GM21381 (cell line): ENCODE measurements at regions not wholly inside any gene's neighbourhood (a gene's known extent, or its start where the extent isn't known, plus 50 kb on each side); places are given as distances from the start of the nearest gene placed in this dataset.

Source experiments
- ATAC-seq: cut with Tn5 transposase; IDR thresholded peaks from one replicate; pipeline ENCODE4 v1.9.1; 2021; ENCODE audit warnings: mild to moderate bottlenecking, moderate library complexity; ENCODE audit not compliant: unreplicated experiment

GRCh38 chr4:10336471-10336870, 120.8 kb downstream of the ZNF518B start:
- ATAC-seq, result no peak

- no peak for ATAC-seq
These were observed 122.2 kb downstream of the ZNF518B start for GRCh38 chr4:10335050-10335449.

GRCh38 chr4:10334506-10335028, 122.7 kb downstream of the ZNF518B start:
- ATAC-seq, result no peak

- ATAC-seq, result no peak
These were observed 123.3 kb downstream of the ZNF518B start for GRCh38 chr4:10333942-10334341.

DNA sequence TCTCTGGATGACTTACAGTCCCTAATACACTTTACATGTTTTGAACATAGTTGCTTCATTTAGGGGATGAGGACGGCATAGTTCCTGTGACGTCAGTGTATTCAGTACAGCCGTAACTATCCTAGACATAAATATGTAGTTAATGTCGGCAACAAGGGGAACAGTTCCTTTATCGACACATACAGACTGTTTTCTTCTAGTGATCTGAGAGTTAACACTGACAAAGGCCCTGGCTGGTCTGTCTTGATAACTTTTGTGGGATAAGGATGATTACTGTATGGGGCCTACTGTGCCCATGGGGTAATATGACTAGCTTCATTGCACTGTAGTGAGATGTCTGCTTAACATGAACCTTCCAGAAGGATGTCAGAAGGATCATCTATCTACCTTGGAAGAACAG, 131.2 kb downstream of the ZNF518B start:
- ATAC-seq, result no peak

DNA sequence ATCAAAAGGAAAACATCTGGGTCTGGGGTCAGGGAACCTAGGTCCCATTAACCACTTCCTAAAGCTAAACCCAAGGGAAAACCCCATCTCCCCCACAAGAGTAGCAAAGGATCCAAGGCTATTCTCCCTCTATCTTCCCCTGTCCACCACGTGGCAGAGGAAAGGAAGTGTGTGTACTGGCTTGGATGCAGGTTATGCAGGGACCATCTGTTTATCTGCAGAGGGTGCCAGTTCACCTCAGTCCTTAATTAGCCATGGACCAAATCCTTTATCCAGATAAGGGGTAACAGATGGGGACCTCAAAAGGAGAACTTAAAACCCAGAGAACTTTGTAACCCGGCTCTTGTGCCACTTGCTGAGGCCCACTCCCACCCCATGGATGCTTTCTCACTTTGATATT, 135.3 kb downstream of the ZNF518B start:
- ATAC-seq, result no peak

DNA sequence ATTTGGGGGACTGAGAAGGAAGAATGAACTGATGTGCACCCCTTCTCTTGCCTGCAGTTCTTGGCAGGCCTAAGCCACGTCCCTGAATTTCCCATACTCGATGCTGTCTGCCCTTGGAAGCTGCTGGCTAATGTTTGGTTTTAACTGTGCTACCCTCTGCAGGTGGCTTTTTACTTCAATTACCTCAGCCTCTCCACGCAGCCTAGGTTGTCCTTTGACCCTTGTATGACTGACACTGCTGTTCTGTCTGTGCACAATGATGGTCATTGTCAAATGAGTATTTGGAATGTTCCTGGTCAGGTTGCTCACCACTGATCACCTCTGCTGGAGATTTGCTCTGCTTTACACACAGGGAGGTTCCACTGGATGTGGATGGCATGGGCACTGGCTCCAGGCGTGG, 137.1 kb downstream of the ZNF518B start:
- ATAC-seq, result no peak

GRCh38 chr4:10317345-10317744, 139.9 kb downstream of the ZNF518B start:
- no peak for ATAC-seq

DNA sequence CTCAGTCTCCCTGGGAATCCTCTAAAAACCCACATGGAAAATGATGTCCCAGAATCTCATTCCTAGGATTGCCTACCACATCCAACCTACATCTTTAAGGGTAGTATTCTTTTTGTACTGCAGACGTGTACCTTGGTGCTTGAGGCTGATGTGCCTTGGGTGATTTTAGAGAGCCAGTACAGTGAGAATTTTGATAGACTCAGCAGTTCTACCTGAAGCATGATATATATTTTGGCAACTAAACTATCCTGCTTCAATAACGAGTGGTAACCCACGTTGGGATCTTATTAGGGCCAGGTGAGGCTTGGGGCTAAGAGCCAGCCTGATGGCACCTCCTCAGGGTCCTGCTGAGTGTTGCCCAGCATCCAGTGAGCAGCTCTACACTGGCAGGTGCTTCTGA, 140.4 kb downstream of the ZNF518B start:
- no peak for ATAC-seq

GRCh38 chr4:10315638-10316037, 141.6 kb downstream of the ZNF518B start:
- no peak for ATAC-seq

DNA sequence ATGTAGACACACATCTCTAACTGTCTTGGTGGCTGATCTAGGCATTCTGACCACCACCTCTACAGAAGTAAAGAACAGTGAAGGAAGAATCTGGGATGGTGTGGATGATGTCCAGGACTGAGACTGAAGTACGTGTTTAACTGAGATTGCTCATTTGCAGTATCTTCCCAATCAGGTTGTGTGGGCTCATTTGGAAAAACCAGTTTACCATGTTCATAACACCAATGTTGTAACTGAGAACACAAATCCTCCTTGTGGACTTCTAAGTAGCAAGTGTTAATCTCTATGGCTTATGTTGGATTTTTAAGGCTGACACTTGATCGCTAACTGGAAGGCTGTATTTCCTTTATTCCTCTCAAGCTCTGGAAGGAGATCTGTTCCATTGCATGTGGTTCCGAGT, 144.7 kb downstream of the ZNF518B start:
- ATAC-seq, result no peak

GRCh38 chr4:10311939-10312338, 145.3 kb downstream of the ZNF518B start:
- no peak for ATAC-seq

- no peak for ATAC-seq
These were observed 151.4 kb downstream of the ZNF518B start for GRCh38 chr4:10305816-10306215.

DNA sequence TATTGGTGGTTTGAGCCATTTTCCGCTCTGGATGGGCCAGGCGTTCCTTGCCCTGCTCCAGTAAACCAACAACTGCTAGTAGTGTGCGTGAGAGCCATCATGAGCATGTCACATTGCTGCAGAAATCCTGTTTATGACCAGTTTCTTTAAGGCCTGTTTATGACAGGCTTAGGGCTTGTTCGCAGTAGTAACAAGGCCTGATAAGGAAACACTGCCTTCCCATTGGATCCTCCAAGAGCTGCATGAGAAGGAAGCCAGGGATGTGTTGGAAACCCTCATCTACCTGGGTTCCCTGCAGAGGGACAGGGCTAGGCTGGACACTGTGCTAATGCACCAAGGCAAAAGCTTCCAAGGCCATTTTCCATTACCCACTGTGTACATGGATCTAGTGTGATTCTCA, 153.9 kb downstream of the ZNF518B start:
- no peak for ATAC-seq

DNA sequence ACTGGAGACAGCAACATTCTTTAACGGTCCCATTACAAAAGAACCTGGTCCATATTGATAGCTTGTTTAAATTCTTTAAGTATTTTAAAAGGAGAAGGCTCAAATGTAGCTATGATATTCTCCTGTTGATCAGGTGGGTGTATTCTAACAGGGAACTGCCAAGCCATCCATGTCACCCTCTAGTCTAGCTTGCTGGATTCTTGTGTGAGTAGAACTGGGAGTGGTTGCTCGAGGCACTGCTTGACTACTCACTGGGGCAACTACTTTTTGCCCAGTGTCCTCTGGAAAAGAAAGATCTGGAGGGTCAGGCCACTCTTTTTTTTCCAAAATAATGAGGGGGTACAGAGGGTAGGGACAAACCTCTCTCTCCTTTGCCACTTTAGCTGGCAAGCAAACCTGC, 155.1 kb downstream of the ZNF518B start:
- ATAC-seq, result no peak

- ATAC-seq, result no peak
These were observed 157.6 kb downstream of the ZNF518B start for GRCh38 chr4:10299601-10300000.

DNA sequence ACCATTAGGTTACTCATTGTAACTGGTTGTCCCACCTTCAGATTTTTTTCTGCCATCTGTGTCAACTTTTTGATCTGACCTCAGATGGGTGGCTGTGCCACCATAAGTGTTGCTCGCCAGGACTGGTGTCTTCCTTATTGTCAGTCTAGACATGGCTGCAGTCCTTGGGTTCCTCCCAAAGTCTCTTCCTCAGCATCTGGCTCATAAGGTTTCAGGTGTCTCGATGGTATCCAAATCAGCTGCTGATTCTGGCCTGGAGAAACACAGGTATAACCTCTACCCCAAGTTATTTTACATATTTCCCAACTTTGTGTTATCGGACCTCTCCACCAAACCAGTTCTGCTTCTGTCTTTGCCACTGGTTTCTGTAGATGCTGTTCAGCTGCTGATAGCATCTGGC, 158.5 kb downstream of the ZNF518B start:
- no peak for ATAC-seq

- no peak for ATAC-seq
These were observed 160.5 kb downstream of the ZNF518B start for GRCh38 chr4:10296730-10297129.

- no peak for ATAC-seq
These were observed 161.9 kb downstream of the ZNF518B start for GRCh38 chr4:10295301-10295700.

DNA sequence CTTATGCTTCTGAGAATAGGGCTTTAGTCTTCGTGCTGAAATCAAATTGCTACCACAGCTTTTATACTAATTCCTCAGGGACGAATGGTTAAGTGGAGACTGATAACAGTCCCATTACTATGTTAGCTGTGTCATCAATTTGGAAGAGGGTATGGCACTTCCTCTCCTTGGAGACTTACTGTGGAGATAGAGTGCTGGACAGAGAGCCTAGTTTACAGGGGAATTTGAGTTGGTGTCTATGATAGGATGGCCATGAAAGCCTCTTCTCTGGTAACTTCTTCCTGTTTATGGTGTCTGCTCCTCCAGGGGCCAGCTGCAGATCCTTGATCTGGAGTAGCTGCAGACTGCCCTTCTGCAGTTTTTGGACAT, 167.7 kb downstream of the ZNF518B start:
- no peak for ATAC-seq

- no peak for ATAC-seq
These were observed 168.2 kb downstream of the ZNF518B start for GRCh38 chr4:10288830-10289537.

GRCh38 chr4:10285028-10285427, 168.4 kb upstream of the WDR1 start:
- no peak for ATAC-seq

- ATAC-seq, result no peak
These were observed 167.2 kb upstream of the WDR1 start for GRCh38 chr4:10283761-10284160.
